ENCODE measurements at regions not wholly inside any gene's neighbourhood (a gene's known extent, or its start where the extent isn't known, plus 50 kb on each side); places are given as distances from the start of the nearest gene placed in this dataset.

GRCh38 chr20:40181676-40182075, 507.4 kb downstream of the MAFB start:
- TF ChIP-seq, protein P1, sequence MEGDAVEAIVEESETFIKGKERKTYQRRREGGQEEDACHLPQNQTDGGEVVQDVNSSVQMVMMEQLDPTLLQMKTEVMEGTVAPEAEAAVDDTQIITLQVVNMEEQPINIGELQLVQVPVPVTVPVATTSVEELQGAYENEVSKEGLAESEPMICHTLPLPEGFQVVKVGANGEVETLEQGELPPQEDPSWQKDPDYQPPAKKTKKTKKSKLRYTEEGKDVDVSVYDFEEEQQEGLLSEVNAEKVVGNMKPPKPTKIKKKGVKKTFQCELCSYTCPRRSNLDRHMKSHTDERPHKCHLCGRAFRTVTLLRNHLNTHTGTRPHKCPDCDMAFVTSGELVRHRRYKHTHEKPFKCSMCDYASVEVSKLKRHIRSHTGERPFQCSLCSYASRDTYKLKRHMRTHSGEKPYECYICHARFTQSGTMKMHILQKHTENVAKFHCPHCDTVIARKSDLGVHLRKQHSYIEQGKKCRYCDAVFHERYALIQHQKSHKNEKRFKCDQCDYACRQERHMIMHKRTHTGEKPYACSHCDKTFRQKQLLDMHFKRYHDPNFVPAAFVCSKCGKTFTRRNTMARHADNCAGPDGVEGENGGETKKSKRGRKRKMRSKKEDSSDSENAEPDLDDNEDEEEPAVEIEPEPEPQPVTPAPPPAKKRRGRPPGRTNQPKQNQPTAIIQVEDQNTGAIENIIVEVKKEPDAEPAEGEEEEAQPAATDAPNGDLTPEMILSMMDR (IDR thresholded peaks at IDR 0.05): no peak
- no peak for TF ChIP-seq POLR2A (IDR thresholded peaks at IDR 0.05)

Data from body of pancreas (tissue), 4 donors.